HT-29 (cell line): ENCODE measurements at regions not wholly inside any gene's neighbourhood (a gene's known extent, or its start where the extent isn't known, plus 50 kb on each side); places are given as distances from the start of the nearest gene placed in this dataset.
A peak's percentile ranks its signal among the peaks of the same experiment; 100 is the strongest.
"Not testable (repeated sequence)": the region's sequence is repeated elsewhere in the genome, so short reads cannot be mapped to it uniquely, and the experiment has no call there.

Source experiments
- DNase-seq: peaks from one replicate; pipeline ENCODE4 v3.0.0-alpha.2; 2015; ENCODE audit warnings: low spot score

GRCh38 chr9:73981405-73981804 lies 515.7 kb upstream of the RORB start:
- no peak for DNase-seq

DNA sequence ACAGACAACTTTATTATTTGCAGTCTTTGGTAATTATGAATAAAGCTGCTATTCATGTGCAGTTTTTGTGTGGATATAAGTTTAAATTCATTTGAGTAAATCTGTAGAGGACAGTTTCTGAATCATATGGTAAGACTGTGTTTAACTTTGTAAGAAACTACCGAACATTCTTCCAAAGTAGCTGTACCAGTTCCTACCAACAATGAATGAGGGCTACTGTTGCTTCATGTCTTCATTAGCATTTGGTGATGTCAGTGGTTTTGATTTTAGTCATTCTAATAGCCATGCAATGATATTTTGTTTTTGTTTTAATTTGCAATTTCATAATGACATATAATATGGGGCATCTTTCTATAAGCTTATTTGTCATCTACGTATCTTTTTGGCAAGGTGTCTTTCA lies 501.3 kb upstream of the RORB start:
- no peak for DNase-seq

DNA sequence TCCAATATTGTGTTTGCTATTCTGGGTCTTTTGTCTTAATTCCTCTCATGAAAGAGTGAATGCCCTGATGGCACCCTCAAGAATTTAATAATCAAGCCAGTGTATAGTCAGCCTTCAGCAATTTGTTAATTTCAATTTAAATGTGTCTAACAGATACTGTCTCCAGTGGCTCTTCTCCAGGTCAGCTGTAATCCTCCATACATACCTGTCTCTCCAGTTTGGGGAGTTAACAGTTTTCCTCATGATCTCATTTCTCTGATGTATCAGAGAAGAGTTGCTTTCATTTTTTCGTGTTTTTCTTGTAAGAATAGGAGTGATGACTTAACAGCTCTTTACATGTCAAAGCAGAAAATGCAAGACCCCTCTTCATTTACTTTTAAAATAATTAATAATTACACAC lies 500.3 kb upstream of the RORB start:
- no peak for DNase-seq

DNA sequence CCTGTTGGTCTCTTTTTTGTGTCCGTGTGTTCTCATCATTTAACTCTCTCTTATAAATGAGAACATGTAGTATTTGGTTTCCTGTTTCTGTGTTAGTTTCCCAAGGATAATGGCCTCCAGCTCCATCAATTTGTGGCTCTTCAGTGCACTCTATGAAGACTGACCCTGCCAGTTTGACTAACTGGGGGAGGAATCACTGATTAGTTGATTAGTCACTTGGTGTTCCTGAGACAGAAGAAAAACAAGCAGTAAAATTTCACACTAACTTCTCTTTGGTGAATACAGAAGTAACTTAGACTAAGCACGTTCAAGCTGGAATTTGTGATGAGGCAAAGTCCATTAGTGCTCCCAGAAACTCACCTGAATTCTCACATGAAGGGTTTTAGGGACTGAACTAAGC lies 495.8 kb upstream of the RORB start:
- no peak for DNase-seq

DNA sequence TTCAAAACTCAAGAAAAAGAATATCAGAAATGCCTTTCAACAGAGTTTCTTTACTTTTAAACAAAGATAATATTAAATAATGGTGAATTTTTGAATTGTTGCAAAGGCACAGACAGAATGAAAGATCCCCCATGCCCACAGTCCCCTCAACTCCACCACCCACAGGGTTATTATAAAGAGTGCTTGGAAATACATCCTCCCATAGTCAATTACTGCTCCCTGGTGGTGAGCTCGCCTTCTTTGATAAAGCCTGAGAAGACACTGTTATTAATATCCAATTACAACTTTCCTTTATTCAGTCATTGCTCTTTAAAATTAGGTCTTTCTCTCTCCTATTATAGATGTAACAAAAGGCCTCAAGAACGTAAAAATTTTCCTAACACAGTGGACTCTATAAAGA lies 490.2 kb upstream of the RORB start:
- DNase-seq = peak; percentile 14

DNA sequence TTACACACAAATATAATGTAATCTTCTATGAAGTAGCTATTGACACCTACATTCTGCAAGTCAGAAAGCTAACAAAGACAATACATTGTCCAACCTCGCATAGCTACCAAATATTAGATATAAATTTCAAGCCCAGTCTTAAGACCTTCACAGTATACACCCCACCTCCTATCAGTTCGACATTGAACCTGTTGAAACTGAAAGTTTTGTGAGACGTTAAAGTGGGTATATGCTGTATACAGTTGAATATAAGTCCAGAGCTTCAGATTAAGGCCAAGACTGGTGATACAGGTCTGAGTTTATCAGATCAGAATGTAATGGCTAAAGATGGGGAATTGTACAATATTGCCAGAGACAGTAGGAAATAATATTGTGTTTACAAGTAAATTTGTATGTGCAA lies 489.3 kb upstream of the RORB start:
- DNase-seq = no peak

DNA sequence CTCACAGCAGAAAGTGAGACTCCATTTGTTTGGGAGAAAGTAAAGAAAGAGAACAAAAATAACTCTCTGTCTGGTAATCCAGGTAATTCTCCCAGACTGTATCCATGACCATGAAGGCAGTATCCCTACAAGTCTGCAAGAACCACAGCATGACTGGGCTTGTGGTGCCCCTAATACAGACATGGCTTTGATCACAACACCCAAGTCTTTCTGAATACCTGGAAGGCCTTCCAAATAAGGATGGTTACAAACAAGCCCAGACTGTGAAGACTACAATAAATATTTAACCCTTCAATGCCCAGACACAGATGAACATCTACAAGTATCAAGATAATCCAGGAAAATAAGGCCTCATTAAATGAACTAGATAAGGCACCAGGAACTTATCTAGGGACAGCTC lies 481.1 kb upstream of the RORB start:
- DNase-seq = no peak

GRCh38 chr9:74025402-74025925 lies 471.7 kb upstream of the RORB start:
- DNase-seq = no peak

DNA sequence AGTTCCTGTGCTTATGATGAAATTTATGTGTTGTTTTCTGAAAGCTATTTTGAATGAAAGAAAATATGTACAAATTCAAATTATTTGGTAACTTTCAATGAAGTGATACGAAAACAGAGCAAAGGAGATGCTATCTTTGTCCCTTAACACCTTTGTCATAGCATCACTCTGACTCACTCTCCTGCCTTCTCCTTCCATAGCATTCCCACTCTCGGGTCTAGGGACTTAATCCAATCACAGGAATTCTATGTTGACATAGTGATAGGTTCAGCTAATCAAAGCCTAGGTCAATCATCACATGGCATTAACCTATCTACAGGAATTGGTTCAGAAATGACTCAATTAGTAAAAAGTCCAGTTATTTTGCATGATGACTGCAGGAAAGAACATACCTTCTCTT lies 464.7 kb upstream of the RORB start:
- no peak for DNase-seq

DNA sequence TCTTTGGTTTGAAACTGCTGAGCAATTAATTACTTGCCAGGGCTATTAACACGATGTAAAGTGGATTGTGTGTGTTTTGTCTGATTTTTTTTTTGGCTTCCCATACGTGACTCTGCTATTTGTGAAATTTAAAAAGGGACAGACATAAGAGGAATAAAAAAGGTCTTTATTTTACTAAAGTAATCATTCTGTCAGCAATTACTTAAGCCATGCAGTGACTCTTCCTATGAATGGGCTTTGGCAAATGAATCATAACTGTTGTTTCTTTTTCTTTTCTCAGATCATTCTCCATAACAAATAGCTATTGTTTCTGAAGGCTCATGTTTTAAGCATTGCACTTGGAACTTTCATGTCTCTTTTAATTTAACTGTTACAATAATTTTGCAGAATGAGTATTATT lies 461.3 kb upstream of the RORB start:
- DNase-seq = no peak

DNA sequence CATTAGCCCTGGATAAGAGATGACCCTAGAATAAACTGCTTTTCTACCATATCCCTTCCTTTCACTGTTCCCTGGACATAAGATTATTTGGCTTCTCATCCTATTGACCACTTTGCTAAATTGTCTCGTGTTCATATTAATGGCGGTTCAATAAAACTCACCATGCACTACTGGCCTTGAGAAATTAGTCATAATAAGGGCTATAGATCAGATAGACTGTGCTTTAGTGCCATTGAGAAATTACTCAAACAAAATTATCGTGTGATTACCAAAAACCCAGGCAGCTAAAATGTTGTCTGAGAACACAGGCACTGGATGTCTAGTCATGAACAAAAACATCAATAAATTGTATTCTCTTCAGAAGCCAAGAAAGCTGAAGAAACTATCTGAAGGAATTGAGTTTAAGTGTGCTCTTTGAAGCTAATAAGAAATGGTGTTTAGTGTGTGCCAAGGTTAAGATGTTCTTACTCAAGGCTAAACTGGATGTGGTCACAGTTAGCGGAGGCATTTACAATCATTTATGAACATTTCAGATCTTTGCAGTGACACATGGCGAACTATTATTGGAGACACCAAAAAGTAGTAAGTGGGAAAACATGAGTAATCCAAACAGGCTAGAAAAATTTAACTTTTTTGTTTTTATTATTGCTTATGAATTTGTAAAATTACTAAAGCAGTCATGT lies 460.4 kb upstream of the RORB start:
- DNase-seq = no peak

DNA sequence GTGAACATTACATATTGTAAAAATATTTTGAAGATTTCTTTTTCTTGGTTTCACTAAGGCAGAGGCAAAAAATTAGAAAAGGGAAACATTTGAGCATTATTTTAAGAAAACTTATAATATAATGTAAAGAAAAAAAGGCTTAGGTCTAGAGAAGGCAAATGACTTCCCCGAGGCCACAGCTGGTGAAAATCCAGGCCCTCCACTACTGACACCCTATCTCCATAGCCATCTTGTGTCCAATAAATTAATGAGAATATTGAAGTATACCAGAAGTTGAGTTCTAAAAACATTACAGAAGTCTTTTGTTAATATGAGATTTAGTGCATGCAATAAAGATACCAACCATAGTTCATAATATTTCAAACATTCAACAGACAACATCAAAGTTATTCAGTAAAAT lies 459.9 kb upstream of the RORB start:
- no peak for DNase-seq

GRCh38 chr9:74041588-74041987 lies 455.5 kb upstream of the RORB start:
- no peak for DNase-seq

DNA sequence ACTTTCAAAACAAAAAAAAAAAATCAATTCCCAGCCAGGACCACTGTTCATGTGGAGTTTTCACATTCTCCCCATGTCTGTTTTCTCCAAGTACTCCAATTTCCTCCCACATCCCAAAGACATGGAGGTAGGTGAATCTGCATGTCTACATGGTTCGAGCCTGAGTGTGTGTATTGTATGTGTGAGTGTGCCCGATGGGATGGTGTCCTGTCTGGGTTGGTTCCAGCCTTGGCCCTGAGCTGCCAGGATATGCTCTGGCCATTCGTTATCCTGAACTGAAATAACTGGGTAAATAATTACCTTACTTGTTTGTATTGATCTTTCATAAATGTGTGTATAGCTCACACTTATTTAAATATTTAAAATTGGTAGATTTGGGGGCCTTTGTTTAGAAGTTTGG lies 452.3 kb upstream of the RORB start:
- no peak for DNase-seq

DNA sequence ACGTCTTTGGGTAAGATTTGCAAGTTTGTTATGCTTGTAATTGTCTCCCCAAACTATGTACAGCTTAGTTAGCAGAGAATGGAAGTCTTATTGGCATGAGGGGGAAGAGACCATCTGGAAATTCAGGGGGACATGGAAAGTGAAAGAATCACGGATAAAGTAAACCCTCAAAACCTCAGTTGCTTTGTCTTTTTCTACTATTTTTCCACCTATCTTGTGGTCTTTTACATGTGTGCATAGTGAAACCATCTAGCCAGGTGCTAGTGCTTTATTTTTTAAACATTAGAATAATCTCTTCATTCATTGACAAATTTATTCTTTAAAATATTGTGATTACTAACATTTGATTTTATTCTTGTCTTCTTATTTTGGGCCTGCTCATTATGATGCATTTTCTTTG lies 441.1 kb upstream of the RORB start:
- DNase-seq = no peak

GRCh38 chr9:74057051-74057450 lies 440.1 kb upstream of the RORB start:
- not testable (repeated sequence) for DNase-seq

- no peak for DNase-seq
Observed at GRCh38 chr9:74064702-74065101, 432.4 kb upstream of the RORB start.

DNA sequence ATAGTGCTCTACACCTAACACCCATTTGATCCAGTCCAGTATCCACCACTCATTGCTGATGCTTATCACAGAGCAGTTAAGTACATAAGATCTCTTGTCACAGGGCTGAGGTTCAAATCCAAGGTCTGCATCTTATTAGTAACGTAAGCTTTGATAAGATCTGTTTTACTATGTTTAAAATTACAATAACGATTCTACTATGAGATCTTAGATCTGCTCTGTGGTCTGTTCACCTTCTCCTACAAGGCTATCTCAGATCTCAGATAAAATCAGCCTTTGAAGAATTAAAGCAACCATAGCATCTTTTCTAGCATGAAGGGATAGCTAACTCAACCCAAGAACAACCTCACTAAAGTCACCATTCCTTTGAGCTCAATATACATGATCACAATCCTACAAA lies 431.0 kb upstream of the RORB start:
- DNase-seq = no peak

- DNase-seq = no peak
Observed at GRCh38 chr9:74066605-74067004, 430.5 kb upstream of the RORB start.

GRCh38 chr9:74071502-74071901 lies 425.6 kb upstream of the RORB start:
- DNase-seq = no peak

DNA sequence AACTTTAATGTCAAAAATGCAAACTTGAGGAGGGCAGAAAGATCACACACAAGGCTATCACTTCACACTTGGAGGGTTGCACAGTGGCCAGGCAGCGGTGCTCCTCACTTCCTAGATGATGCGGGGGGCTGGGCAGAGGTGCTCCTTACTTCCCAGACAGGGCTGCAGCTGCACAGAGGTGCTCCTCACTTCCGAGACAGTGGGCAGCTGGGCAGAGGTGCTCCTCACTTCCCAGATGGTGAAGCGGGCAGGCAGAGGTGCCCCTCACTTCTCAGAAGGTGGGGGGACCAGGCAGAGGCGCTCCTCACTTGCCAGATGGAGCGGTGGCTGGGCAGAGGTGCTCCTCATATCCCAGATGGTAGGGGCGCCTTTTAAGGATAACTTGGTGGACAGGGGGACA lies 423.2 kb upstream of the RORB start:
- DNase-seq = no peak

- no peak for DNase-seq
Observed at GRCh38 chr9:74078647-74079046, 418.5 kb upstream of the RORB start.

DNA sequence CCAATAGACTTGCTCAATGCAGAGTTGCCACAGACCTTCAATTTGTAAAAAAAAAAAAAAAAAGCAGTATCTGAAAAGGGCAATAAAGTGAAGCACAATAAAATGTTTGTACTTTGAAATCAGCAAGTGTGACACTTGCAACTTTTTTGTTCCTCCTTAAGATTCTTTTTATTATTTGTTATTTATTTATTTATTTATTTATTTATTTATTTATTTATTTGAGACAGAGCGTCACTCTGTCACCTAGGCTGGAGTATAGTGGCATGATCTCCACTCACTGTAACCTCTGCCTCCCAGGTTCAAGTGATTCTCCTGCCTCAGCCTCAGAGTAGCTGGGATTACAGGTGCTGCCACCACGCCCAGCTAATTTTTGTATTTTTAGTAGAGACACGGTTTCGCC lies 416.5 kb upstream of the RORB start:
- DNase-seq = not testable (repeated sequence)
